GM18505 (cell line): ENCODE measurements at regions not wholly inside any gene's neighbourhood (a gene's known extent, or its start where the extent isn't known, plus 50 kb on each side); places are given as distances from the start of the nearest gene placed in this dataset.
"Not testable (repeated sequence)": the region's sequence is repeated elsewhere in the genome, so short reads cannot be mapped to it uniquely, and the experiment has no call there.

Source experiments
- ATAC-seq: cut with Tn5 transposase; IDR thresholded peaks from one replicate; pipeline ENCODE4 v1.9.1; 2021; ENCODE audit not compliant: unreplicated experiment
- POLR2A ChIP-seq: IDR thresholded peaks from 4 replicates; pipeline ENCODE4 v1.6.1; 2011; ENCODE audit warnings: borderline replicate concordance; ENCODE audit not compliant: insufficient read depth, insufficient read length; ENCODE audit errors: extremely low read depth

DNA sequence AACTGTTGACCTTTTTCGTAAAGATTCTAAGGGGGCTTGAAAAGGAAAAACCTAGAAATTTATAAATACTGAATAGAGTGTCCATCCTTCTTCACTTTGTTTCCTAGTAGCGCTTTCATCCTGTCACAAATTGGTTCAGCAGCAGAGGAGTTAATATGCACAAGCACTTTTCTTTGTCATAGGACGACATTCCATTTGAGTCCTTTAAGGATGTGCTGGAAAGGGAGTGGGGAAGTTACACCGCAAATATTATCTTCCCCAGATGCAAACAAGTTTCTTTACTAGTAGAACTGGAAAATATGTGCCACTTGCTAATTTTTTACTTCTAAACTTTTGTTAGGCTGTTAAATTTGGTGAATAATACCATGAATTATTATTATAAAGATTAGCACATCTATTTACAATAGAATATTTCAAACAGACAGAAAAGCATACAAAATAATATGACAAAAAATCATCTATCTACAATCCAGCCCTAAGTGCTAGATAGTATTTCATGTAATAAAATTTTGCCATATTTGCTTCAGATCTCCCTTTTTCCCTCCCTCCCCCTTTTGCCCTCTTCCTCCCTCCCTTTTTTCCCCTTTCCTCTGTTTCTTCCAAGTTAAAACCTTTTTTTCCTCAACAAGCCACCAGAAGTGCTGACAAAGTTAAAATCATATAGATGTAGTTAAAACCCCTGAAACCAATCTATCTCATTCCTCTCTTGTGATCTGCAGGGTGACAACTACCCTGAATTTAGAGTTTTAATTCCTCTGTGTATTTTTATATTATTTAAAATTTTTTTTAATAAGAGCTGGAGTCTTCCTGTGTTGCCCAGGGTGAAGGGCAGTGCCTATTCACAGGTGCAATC, 50.5 kb upstream of the MAP4K3 start:
- no peak for ATAC-seq
- TF ChIP-seq POLR2A = no peak

- ATAC-seq = no peak
- no peak for TF ChIP-seq POLR2A
Observed at GRCh38 chr2:39488450-39488849, 51.4 kb upstream of the MAP4K3 start.

- ATAC-seq = no peak
- TF ChIP-seq POLR2A = no peak
Observed at GRCh38 chr2:39490586-39490985, 53.5 kb upstream of the MAP4K3 start.

DNA sequence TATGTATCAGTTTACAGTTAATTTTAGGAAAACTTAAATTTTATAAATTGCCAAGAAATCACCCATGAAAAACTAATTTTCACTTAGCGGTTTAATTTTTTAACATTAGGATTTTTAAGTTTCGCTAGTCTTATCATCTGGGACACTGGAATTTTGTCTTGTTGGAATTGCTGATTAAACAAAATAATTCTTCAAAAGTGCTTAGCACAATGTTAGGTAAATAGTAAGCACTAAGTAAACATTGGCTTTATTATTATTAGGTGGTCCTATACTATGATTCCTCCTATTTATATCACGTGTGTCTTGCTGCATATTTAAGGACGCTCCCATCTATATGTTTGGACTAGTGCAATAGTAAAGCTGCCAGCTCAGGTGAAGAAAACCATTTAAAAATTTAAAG, 54.6 kb upstream of the MAP4K3 start:
- peak; percentile 14 for ATAC-seq

GRCh38 chr2:39492095-39492590, 55.1 kb upstream of the MAP4K3 start:
- peak; percentile 94 for ATAC-seq

More for the DNA sequence above, 54.6 kb upstream of the MAP4K3 start:
- no peak for TF ChIP-seq POLR2A

DNA sequence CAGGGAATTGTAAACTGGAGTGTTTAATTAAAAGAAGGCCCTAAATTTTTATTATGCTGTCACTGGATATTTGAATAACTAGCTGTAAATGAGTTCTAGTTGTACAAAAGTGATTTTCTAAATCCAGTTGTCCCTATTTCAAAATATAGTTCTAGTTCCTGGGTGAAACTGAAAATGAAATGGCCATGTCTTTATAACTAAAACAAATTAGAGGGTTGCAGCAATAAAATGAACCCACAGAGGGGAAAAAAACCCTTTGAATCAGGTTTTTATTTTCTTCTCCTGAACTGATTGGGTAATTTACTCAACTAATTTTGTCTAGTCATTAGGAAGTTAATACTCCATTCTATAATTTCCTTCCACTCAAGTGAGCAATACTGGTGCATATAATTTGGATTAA, 55.6 kb upstream of the MAP4K3 start:
- ATAC-seq = no peak

More at GRCh38 chr2:39492095-39492590, 55.1 kb upstream of the MAP4K3 start:
- no peak for TF ChIP-seq POLR2A

DNA sequence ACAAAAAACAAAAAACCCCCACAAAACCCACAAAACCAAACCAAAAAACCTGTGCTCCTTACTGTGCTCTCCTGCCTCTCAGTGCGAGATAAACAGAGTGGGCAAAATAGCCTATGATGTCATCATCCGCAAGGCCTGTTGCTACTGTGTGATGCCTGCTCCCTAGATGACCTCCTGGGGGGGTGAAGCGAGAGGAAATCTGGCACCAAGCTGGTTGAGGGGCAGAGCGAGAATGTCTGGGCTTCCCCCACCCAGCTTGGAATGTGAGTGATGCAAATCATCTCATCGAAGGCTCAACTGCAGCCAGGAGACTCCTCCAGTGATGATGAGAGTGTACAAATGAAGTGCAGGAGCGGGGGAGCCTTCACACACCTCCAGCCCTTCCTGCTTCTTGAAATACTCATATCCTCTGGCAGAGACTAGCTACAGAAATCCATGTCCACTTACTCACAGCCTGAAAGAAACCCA, 57.7 kb upstream of the MAP4K3 start:
- ATAC-seq = peak; percentile 56

More for the DNA sequence above, 55.6 kb upstream of the MAP4K3 start:
- no peak for TF ChIP-seq POLR2A

GRCh38 chr2:39497082-39497801, 60.2 kb upstream of the MAP4K3 start:
- ATAC-seq = no peak
- no peak for TF ChIP-seq POLR2A

More for the DNA sequence above, 57.7 kb upstream of the MAP4K3 start:
- TF ChIP-seq POLR2A = no peak

- not testable (repeated sequence) for ATAC-seq
Observed at GRCh38 chr2:39498176-39498575, 61.1 kb upstream of the MAP4K3 start.

DNA sequence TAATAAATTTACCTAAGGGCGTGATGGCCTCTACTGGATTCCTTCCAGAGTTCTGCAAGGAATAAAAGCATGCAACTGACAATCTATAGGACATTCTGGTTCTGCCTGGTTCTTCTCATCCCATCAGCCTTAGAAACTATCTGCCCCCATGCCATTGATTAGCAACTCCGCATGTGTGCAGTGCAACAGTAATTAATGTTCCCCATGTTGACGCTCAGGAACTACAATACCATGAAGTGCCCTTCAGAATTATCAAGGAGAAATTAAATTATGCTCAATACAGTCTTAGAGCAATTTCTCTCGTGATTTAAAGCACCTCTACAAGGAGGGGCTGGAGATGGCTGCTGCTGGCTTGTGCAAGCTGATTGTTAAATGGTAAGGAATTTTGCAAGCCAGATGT, 61.7 kb upstream of the MAP4K3 start:
- ATAC-seq = no peak
- TF ChIP-seq POLR2A = no peak

GRCh38 chr2:39499336-39499735, 62.3 kb upstream of the MAP4K3 start:
- no peak for ATAC-seq

GRCh38 chr2:39501412-39501811, 64.3 kb upstream of the MAP4K3 start:
- no peak for ATAC-seq
- TF ChIP-seq POLR2A = no peak

More at GRCh38 chr2:39499336-39499735, 62.3 kb upstream of the MAP4K3 start:
- no peak for TF ChIP-seq POLR2A

- TF ChIP-seq POLR2A = no peak
- ATAC-seq = no peak
Observed at GRCh38 chr2:39503277-39503676, 66.2 kb upstream of the MAP4K3 start.

- TF ChIP-seq POLR2A = no peak
- no peak for ATAC-seq
Observed at GRCh38 chr2:39504790-39505335, 67.8 kb upstream of the MAP4K3 start.

GRCh38 chr2:39506215-39506614, 69.1 kb upstream of the MAP4K3 start:
- no peak for ATAC-seq
- no peak for TF ChIP-seq POLR2A
